Left ventricle myocardium superior (tissue), 1 donor: ENCODE measurements at regions not wholly inside any gene's neighbourhood (a gene's known extent, or its start where the extent isn't known, plus 50 kb on each side); places are given as distances from the start of the nearest gene placed in this dataset.

Experiments used
- ATAC-seq: fragments of 200-7000 bp; cut with Tn5 transposase; one replicate; pipeline ENCODE4 v1.9.1; 2020; ENCODE audit warnings: mild to moderate bottlenecking, moderate library complexity
- DNase-seq: peaks from one replicate; pipeline ENCODE4 v3.0.0-alpha.2; 2020
- intact Hi-C: fragments of 100-400 bp; cut with micrococcal nuclease; formaldehyde crosslinking; loops from one replicate; pipeline ENCODE4 v1.11.0; 2022
- donor health status: DM: no; HTN: yes; CAD: no; lungs with severe emphysema.

- intact Hi-C loops: no loop called here
- ATAC-seq: no peak
- no peak for DNase-seq
These were observed 1015.4 kb upstream of the SEMA6D start for GRCh38 chr15:46701896-46702295.

- ATAC-seq: no peak
- DNase-seq: no peak
- intact Hi-C loops: no loop called here
These were observed 1014.1 kb upstream of the SEMA6D start for GRCh38 chr15:46703020-46703861.

DNA sequence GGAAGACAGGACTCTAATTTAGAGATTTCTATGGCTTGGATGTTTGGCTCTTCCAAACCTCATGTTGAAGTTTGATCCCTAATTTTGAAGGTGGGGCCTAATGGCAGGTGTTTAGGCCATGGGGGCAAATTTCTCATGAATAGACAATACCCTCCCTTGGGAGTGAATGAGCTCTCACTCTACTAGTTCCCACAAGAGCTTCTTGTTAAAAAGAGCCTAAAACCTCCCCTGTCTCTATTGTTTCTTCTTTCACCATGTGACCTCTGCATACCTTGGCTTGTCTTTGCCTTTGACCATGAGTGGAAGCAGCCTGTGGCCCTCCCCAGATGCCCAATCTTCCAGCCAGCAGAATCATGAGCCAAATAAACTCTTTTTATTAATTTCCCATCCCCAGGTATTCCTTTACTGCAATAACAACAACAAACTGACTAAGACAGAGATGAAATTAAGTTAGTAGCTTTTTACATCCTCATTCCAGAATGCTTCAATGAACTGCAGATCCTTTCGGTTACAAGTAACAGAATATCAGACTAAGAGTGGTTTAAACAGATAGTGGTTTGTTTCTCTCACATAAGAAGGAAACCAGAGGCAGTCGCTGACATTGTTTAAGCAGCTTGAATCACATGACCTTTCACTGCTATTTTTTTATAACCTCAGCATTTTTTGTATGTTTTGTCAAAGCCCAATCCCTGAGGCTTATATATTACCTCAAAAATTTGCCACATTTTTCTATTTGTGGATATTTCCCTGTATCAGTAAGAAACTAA is 1013.3 kb upstream of the SEMA6D start:
- DNase-seq: no peak
- no peak for ATAC-seq
- intact Hi-C loops: no loop called here

DNA sequence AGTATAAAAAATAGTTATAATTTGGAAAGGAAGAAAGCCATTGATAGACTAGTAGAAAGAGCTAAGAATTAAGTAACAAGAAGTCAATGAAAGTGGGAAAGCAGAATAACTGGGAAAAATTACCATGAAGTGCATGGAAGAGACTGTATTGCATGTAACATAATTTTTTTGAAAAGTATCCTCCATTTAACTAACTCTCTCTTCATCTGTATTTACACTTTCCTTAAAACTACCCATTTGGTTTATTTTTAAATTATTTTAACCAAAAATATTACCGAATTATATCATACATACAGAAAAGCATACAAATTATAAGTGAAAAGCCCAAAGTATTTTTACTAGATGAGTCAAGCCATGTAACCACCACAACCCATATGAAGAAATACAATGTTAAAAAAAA is 1009.9 kb upstream of the SEMA6D start:
- DNase-seq: no peak
- ATAC-seq: no peak
- intact Hi-C loops: no loop called here

- no peak for ATAC-seq
- intact Hi-C loops: no loop called here
- DNase-seq: no peak
These were observed 1009.1 kb upstream of the SEMA6D start for GRCh38 chr15:46708226-46708625.

DNA sequence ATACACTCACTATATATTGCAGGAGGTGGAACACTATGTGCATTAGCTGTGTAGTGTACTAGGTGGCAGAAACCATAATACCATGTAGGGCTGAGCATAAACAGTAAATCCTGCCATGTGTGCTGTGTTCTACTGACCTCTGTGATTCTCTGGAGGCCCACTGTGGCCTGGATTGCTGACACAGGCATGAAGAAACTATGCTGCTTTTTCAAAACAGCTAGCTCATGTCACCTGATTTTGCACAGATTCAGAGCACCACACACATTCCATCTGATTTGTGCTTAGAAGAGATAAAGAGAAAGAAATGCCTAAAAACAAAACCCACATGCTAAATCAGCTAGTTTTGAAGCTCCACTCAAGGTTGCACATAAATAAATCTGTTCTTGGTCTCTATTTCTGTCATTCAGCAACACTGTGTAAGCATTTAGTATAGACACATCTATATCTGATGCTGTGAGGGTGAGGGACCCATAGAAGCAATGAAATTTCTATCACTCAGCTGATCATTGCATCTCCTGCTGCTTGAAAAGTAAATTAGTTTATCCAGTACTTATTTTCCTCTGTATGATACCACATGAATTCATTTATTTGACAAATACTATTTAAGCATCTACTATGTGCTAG is 1007.7 kb upstream of the SEMA6D start:
- intact Hi-C loops: no loop called here
- no peak for DNase-seq
- ATAC-seq: no peak

- DNase-seq: no peak
- ATAC-seq: no peak
- intact Hi-C loops: no loop called here
These were observed 1006.8 kb upstream of the SEMA6D start for GRCh38 chr15:46710401-46710960.

DNA sequence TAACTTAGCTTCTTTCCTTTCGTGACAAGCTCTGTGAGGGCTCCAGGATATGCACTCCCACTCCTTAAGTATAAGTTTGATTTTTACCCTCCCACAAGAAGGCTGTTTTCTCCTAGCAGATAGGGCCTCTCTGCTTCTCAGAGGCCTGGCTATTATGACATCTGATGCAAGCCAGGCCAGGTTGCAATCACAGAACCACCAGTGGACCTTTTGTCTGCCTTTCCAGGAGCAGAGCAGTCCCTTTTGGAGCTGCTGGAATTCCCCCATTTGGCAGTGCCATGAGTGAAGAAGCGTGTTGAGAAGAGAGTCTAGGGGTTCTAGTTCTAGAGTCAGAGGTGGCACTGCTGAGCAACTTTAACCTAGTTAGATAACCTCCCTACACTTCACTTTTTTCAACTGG is 1004.3 kb upstream of the SEMA6D start:
- intact Hi-C loops: no loop called here
- ATAC-seq: no peak
- no peak for DNase-seq

- intact Hi-C loops: no loop called here
- DNase-seq (no peak), ATAC-seq (no peak)
These were observed 1002.4 kb upstream of the SEMA6D start for GRCh38 chr15:46714950-46715349.

DNA sequence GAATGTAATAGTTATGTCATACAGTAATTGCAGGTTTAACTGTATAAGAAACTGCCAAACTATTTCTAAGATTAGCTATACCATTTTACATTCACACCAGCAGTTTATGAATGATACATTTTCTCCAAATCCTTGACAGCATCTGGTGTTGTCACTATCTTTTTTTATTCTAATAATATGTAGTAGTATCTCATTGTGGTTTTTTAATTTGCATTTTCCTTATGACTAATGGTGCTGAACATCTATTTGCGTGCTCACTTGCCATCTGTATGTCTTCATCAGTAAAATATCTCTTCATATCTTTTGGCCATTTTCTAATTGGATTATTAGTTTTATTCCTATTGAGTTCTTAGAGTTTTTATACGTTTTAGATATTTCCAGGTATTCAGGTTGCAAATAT is 994.0 kb upstream of the SEMA6D start:
- DNase-seq (no peak), ATAC-seq (no peak)
- intact Hi-C loops: no loop called here

GRCh38 chr15:46732060-46732459 is 985.2 kb upstream of the SEMA6D start:
- intact Hi-C loops: no loop called here
- no peak for ATAC-seq

DNA sequence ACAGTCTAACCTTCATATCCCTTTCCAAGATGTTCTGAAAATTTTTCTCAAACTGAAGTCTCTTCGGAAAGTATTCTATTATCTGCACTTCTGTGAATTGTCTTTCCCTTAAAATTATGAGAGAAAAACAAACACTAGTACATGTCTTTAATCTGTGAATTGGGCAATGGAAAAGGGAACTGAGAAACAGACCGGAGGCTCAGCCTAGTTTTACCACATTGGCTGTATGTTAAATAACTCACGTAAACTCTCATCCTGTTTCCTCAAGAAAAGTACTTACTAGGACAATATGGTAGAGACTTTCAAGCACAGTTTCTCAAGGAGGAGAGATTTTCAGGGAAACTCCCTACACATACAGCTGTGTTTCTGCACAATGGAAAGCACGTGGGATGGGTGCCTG is 982.2 kb upstream of the SEMA6D start:
- DNase-seq (no peak), ATAC-seq (no peak)
- intact Hi-C loops: no loop called here

More at GRCh38 chr15:46732060-46732459, 985.2 kb upstream of the SEMA6D start:
- DNase-seq: no peak

GRCh38 chr15:46751303-46751702 is 966.0 kb upstream of the SEMA6D start:
- intact Hi-C loops: no loop called here
- no peak for ATAC-seq
- no peak for DNase-seq

DNA sequence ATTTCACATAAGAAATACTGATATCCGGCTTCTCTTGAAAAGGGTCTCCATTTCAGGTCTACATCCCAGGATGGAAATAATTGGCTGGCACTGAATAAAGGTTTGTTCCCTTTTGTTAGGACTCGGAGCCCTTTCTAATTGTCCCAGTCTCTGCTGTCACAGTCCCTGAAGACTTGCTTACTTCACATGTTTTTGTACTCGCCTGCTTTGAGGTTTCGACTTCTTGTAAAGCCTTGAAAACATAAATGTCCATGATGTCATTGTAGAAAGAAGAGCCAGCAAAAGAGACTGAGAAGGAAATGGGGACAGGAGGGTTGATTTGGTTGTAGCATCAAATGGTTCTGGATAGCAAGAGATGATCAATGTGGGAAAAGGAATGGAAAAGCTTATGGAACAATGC is 963.4 kb upstream of the SEMA6D start:
- DNase-seq (no peak), ATAC-seq (no peak)
- intact Hi-C loops: no loop called here

GRCh38 chr15:46763091-46763490 is 954.2 kb upstream of the SEMA6D start:
- intact Hi-C loops: no loop called here
- DNase-seq (no peak), ATAC-seq (no peak)

DNA sequence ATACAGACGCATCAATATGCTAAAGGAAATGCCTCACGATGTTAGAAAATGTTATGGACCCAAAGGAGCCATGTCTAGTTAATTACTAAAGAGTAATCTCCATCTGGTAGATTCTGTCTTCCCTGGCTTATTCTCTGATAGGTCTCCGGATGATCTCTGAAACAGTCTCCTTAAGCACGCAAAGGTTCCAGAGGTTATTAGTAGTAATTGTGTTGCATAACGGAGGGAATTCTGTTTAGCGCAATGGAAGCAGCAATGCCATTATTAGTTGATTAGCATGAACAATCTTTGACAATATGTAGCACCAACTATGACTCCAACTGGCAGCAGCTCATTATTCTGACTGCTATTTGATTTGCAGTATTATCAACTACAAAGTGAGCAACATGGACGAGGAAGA is 952.5 kb upstream of the SEMA6D start:
- ATAC-seq: no peak
- intact Hi-C loops: no loop called here
- DNase-seq: no peak

DNA sequence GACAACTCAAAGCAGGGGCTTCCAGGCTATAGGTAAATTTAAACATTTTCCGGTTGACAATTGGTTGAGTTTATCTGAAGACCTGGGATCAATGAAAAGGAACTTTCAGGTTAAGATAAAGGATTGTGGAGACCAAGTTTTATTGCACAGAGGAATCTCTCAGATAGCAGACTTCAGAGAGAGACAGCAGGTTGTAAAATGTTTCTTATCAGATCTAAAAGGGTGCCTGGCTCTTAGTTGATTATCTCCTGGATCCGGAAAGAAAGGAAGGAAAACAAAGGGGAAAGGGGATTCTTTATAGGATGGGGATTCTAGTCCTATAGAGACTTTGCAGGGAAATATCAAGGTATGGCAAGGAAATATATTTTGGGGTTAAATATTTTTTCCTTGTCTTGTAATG is 951.3 kb upstream of the SEMA6D start:
- ATAC-seq: no peak
- DNase-seq: no peak
- intact Hi-C loops: no loop called here

DNA sequence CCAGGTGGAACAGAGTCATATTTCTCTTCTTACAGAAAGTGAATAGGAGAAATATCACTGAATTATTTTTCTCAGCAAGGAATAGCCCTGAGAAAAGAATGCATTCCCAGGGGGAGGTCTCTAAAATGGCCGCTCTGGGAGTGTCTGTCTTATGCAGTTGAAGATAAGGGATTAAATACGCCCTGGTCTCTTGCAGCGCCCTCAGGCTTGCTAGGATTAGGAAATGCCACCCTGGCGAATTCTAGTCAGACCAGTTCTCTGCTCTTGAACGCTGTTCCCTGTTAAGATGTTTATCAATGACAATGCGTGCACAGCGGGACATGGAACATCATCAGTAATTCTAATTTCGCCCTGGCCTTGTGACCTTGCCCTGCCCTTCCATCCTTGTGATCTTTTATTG is 949.0 kb upstream of the SEMA6D start:
- no peak for DNase-seq
- intact Hi-C loops: no loop called here

DNA sequence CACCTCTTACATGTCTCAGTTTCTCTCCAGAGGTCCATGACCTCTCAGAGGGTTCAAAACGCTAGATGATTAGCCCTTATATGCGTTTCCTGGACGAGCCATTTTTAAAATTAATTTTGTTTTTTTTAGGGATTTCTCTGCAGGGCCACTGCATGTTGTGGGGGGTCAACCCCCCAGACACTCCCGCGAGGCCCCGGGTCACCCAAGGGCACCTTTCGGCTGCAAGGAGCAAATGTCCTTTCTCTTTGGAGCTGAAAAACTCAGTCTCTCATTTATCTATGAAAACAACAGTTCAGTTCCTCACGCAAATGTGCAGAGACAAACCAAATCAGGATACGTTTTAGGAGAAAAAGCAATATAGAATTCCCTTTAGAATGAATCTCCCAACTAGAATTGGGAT is 944.3 kb upstream of the SEMA6D start:
- DNase-seq: no peak
- intact Hi-C loops: no loop called here
- ATAC-seq: no peak

More for the DNA sequence above, 949.0 kb upstream of the SEMA6D start:
- ATAC-seq: no peak

- no peak for DNase-seq
- intact Hi-C loops: no loop called here
- no peak for ATAC-seq
These were observed 938.4 kb upstream of the SEMA6D start for GRCh38 chr15:46778876-46779275.
